Tongue (tissue), 1 donor: ENCODE measurements at regions not wholly inside any gene's neighbourhood (a gene's known extent, or its start where the extent isn't known, plus 50 kb on each side); places are given as distances from the start of the nearest gene placed in this dataset.
"Not testable (repeated sequence)": the region's sequence is repeated elsewhere in the genome, so short reads cannot be mapped to it uniquely, and the experiment has no call there.

Experiments
- DNase-seq: peaks from one replicate; pipeline ENCODE4 v3.0.0-alpha.2; 2015

- DNase-seq: not testable (repeated sequence)
Observed at GRCh38 chr2:87263868-87264518, 242.3 kb upstream of the PLGLB1 start.

GRCh38 chr2:87275192-87275591, 253.5 kb upstream of the PLGLB1 start:
- DNase-seq: not testable (repeated sequence)

GRCh38 chr2:87275974-87276629, 254.5 kb upstream of the PLGLB1 start:
- not testable (repeated sequence) for DNase-seq

GRCh38 chr2:87276673-87277072, 255.0 kb upstream of the PLGLB1 start:
- DNase-seq: not testable (repeated sequence)

GRCh38 chr2:87277734-87278133, 256.1 kb upstream of the PLGLB1 start:
- not testable (repeated sequence) for DNase-seq

GRCh38 chr2:87280596-87281355, 259.1 kb upstream of the PLGLB1 start:
- not testable (repeated sequence) for DNase-seq

- not testable (repeated sequence) for DNase-seq
Observed at GRCh38 chr2:87283735-87284470, 262.3 kb upstream of the PLGLB1 start.

GRCh38 chr2:87284471-87284772, 262.8 kb upstream of the PLGLB1 start:
- DNase-seq: not testable (repeated sequence)

GRCh38 chr2:87285139-87285538, 263.5 kb upstream of the PLGLB1 start:
- DNase-seq: not testable (repeated sequence)

GRCh38 chr2:87290566-87291307, 269.1 kb upstream of the PLGLB1 start:
- not testable (repeated sequence) for DNase-seq

- not testable (repeated sequence) for DNase-seq
Observed at GRCh38 chr2:87291400-87292200, 270.0 kb upstream of the PLGLB1 start.

- not testable (repeated sequence) for DNase-seq
Observed at GRCh38 chr2:87293931-87294594, 272.4 kb upstream of the PLGLB1 start.

GRCh38 chr2:87295135-87295534, 273.5 kb upstream of the PLGLB1 start:
- DNase-seq: not testable (repeated sequence)

- DNase-seq: not testable (repeated sequence)
Observed at GRCh38 chr2:87301349-87301748, 279.7 kb upstream of the PLGLB1 start.

GRCh38 chr2:87301871-87302270, 280.2 kb upstream of the PLGLB1 start:
- DNase-seq: not testable (repeated sequence)

- DNase-seq: not testable (repeated sequence)
Observed at GRCh38 chr2:87308621-87309020, 287.0 kb upstream of the PLGLB1 start.

GRCh38 chr2:87309785-87310184, 288.1 kb upstream of the PLGLB1 start:
- not testable (repeated sequence) for DNase-seq

- DNase-seq: not testable (repeated sequence)
Observed at GRCh38 chr2:87311896-87312441, 290.3 kb upstream of the PLGLB1 start.

GRCh38 chr2:87314622-87315021, 293.0 kb upstream of the PLGLB1 start:
- DNase-seq: not testable (repeated sequence)
